Subcutaneous abdominal adipose tissue (tissue), 5 donors: ENCODE measurements at regions not wholly inside any gene's neighbourhood (a gene's known extent, or its start where the extent isn't known, plus 50 kb on each side); places are given as distances from the start of the nearest gene placed in this dataset.

Source experiments
- H3K27ac ChIP-seq: one replicate; pipeline ENCODE4 v1.7.0; 2013; ENCODE audit warnings: low read depth, mild to moderate bottlenecking, inconsistent platforms, low read length, moderate library complexity
- H3K27me3 ChIP-seq, 5 donors: one replicate each; pipeline ENCODE4 v1.7.0; 2013; ENCODE audit warnings: low read length in 5 of 5, inconsistent platforms in 1 of 5; ENCODE audit not compliant: control insufficient read depth in 5 of 5, insufficient read depth in 4 of 5
- H3K36me3 ChIP-seq, 5 donors: one replicate each; pipeline ENCODE4 v1.7.0; 2013; ENCODE audit warnings: low read length in 5 of 5; ENCODE audit not compliant: control insufficient read depth in 5 of 5, insufficient read depth in 5 of 5
- H3K4me1 ChIP-seq, 5 donors: one replicate each; pipeline ENCODE4 v1.7.0; 2013; ENCODE audit warnings: low read length in 5 of 5, mild to moderate bottlenecking in 3 of 5, moderate library complexity in 1 of 5; ENCODE audit not compliant: control insufficient read depth in 5 of 5, insufficient read depth in 5 of 5
- H3K4me3 ChIP-seq, 5 donors: one replicate each; pipeline ENCODE4 v1.7.0; 2013; ENCODE audit warnings: low read length in 5 of 5, low read depth in 1 of 5
- H3K9ac ChIP-seq, 5 donors: one replicate each; pipeline ENCODE4 v1.7.0; 2013; ENCODE audit warnings: low read length in 5 of 5, mild to moderate bottlenecking in 4 of 5, moderate library complexity in 3 of 5
- H3K9me3 ChIP-seq, 5 donors: one replicate each; pipeline ENCODE4 v1.7.0; 2013; ENCODE audit warnings: low read length in 5 of 5; ENCODE audit not compliant: control insufficient read depth in 5 of 5
- donor health status: healthy.
- donor health status: healthy.
- donor health status: healthy.
- donor health status: healthy.
- donor health status: healthy.

DNA sequence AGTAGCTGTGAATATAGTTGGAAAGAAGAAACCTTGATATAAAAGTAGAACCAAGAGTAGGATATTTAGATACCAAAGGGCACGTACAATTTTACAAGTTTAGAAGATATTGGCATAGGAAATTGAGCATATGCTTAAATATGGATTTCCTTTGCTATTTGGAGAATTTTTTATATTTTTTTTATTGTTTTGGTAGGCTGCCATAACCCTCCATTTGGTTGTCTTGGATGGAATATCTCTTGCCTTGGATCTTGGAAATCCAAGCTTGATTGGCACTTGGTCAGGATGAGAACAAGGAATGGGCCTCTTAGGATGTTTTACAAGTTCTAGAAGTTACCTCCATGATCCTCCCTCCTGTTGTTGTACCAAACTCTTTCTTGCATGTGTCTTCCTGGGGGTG lies 297.1 kb downstream of the PRL start:
- no peaks in the 10 kb centered on the region for H3K9me3 ChIP-seq
- no peak overlapping the region for H3K9ac ChIP-seq
- peaks cover 0 to 11% (median 0%) of the 10 kb centered on the region in 5 donors for H3K4me1 ChIP-seq
- no peak overlapping the region for H3K4me3 ChIP-seq
- H3K27ac ChIP-seq = no peak overlapping the region
- H3K36me3 ChIP-seq = no peaks in the 10 kb centered on the region
- H3K27me3 ChIP-seq = no peaks in the 10 kb centered on the region

DNA sequence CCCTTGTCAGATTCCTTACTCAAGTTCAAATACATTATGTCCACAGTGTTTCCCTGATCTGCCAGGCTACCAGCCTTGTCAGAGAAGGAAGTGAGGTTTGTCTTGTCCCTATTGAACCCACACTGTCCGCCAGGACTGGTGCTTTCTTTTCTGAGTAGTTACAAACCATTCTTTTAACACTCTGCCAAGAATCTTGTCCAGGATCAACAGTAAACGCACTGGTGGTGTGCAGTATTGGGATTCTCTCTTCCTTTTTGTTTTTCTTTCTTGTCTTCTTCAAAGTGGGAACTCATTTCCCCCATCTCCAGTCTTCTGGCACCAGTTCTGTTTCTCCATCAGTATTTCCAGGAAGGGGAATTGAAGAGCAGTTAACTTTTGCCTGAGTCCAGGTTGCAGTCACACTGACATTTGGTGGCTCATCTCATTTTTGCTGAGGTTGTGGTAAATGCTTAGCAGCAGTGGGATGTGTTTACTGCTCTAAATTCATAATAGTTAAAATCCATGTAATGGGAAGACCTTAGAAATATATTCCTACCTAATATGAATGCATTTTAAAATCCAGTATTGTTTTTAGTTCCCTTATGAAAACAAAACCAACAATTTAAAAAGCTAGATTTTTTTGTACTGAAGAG lies 295.3 kb downstream of the PRL start:
- Histone ChIP-seq H3K9ac (no peak overlapping the region), H3K9me3 (no peaks in the 10 kb centered on the region), H3K27me3 (no peaks in the 10 kb centered on the region), H3K4me1 (peaks cover 0 to 11% (median 0%) of the 10 kb centered on the region in 5 donors), H3K27ac (no peak overlapping the region), H3K36me3 (no peaks in the 10 kb centered on the region), H3K4me3 (no peak overlapping the region)

DNA sequence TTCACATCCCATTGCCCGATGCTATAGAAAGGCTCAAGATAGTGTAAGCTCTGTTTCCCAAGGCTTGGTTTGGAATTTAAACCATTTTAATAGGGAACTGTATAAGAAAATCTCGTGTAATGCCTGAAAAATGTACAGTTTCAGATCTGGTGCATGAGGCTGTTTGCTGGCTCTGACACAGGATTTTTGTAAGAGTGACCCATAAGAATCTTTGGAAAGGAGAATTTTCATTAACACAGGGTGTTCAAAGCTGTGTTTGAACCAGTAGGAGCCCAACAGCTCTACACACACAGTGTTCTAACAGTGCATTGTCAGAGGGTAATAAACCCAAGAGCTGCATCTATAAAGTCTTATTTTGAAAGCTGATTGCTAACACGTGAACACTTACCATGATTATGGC lies 293.5 kb downstream of the PRL start:
- H3K9me3 ChIP-seq = no peaks in the 10 kb centered on the region
- no peaks in the 10 kb centered on the region for H3K27me3 ChIP-seq
- H3K9ac ChIP-seq = no peak overlapping the region
- H3K4me1 ChIP-seq = peaks cover 0 to 11% (median 0%) of the 10 kb centered on the region in 5 donors
- H3K4me3 ChIP-seq = no peak overlapping the region
- no peaks in the 10 kb centered on the region for H3K36me3 ChIP-seq
- H3K27ac ChIP-seq = no peak overlapping the region

DNA sequence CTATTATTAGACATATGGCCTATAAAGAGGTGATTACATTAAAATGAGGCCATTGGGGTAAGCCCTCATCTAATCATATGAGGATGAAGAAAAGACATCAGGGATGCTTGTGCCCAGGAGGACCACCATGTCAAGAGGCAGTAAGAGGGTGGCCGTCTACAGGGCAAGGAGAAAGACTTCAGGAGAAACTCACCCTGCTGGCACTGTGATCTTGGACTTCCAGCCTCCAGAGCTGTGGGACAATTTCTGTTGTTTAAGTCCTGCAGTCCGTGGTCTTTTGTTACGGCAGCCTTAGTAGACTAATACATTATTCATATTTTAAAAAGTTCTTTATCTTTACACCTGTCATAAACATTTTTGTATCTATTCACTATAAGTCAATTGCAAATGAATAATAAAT lies 290.0 kb downstream of the PRL start:
- Histone ChIP-seq H3K9me3 (no peaks in the 10 kb centered on the region), H3K9ac (no peak overlapping the region), H3K27ac (no peak overlapping the region), H3K4me1 (no peaks in the 10 kb centered on the region), H3K36me3 (no peaks in the 10 kb centered on the region), H3K4me3 (no peak overlapping the region), H3K27me3 (no peaks in the 10 kb centered on the region)

DNA sequence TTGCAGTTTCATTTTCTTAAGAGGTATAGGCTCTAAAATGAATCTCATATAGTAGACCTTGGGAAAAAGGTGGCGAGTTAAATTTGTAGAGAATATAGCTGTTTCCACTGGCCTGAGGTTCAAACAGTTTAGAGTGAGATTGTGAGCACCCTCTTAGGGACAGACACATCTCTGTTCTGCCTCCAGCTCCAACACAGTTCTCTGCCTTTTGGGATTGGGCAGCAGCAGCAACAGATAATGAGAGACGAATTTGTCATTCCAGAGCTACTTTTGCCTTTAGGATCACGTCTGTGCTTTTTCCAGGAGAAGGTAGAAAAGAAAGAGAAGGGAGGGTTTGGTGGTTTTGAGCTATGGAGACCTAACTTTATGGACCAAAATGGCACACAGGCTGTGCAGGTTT lies 289.4 kb downstream of the PRL start:
- no peak overlapping the region for H3K9ac ChIP-seq
- no peaks in the 10 kb centered on the region for H3K36me3 ChIP-seq
- H3K4me3 ChIP-seq = no peak overlapping the region
- no peaks in the 10 kb centered on the region for H3K9me3 ChIP-seq
- H3K4me1 ChIP-seq = no peaks in the 10 kb centered on the region
- no peaks in the 10 kb centered on the region for H3K27me3 ChIP-seq
- no peak overlapping the region for H3K27ac ChIP-seq

DNA sequence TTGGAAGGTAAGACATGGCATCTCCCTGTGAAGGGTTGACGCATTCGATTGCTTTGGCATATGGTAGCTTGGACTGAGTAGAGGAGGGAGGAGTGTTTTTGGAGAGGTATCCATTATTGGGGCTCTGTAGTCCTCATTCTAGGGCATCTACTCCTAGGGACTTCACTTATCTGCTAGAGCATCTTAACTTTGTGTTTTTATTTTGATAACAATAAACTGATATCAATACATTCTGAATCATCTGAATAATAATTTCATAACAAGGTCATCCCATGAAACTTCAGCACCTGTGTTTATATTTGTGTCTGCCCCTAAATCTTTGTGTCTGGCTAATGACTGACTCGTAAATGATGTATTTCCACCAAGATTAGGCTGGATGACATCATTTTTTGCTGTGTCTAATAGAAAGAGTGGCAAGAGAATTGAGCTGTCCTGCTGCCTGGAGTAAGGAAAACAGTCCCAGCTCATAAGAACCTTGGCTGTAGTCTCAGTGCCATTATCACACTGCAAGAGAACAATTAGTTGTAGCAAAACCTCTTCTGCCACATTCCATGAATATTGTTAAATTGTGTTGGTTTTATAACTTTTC lies 288.5 kb downstream of the PRL start:
- no peak overlapping the region for H3K9ac ChIP-seq
- H3K9me3 ChIP-seq = no peaks in the 10 kb centered on the region
- no peaks in the 10 kb centered on the region for H3K27me3 ChIP-seq
- H3K27ac ChIP-seq = no peak overlapping the region
- H3K36me3 ChIP-seq = no peaks in the 10 kb centered on the region
- H3K4me1 ChIP-seq = no peaks in the 10 kb centered on the region
- no peak overlapping the region for H3K4me3 ChIP-seq

DNA sequence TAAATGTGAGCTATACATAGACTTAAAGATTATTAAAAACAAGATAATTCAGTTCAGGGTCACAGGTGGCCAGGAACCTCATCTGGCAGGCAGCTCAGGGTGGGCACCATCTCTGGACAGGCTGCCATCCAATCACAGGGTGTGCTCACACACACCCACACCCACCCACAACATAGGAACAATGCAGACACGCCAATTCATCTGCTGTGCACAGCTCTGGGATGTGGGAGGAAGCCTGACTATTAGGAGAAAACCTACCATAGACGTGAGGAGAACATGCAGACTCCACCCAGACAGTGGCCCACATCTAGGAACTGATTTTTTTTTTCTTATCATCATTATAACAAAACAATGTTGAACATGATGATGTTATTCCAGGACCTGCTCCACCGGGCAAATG lies 286.7 kb downstream of the PRL start:
- no peaks in the 10 kb centered on the region for H3K27me3 ChIP-seq
- no peaks in the 10 kb centered on the region for H3K9me3 ChIP-seq
- no peak overlapping the region for H3K27ac ChIP-seq
- no peak overlapping the region for H3K9ac ChIP-seq
- no peaks in the 10 kb centered on the region for H3K4me1 ChIP-seq
- H3K36me3 ChIP-seq = no peaks in the 10 kb centered on the region
- no peak overlapping the region for H3K4me3 ChIP-seq

DNA sequence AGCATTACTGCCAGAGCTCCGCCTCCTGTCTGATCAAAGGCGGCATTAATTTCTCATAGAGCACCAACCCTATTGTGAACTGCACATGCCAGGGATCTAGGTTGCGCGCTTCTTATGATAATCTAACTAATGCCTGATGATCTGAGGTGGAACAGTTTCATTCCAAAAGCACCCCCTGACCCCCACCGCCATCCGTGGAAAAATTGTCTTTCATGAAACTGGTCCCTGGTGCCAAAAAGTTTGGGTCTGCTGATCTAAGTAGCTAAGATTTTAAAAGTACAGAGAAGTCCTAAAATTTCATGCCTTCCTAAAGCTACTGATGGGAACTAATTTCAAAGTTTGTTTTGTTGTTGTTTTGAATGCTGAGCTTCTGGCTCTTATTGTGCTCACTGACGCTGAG lies 281.6 kb downstream of the PRL start:
- Histone ChIP-seq H3K9me3 (no peaks in the 10 kb centered on the region), H3K27me3 (no peaks in the 10 kb centered on the region), H3K4me3 (no peak overlapping the region), H3K27ac (no peak overlapping the region), H3K4me1 (no peaks in the 10 kb centered on the region), H3K9ac (no peak overlapping the region), H3K36me3 (no peaks in the 10 kb centered on the region)

DNA sequence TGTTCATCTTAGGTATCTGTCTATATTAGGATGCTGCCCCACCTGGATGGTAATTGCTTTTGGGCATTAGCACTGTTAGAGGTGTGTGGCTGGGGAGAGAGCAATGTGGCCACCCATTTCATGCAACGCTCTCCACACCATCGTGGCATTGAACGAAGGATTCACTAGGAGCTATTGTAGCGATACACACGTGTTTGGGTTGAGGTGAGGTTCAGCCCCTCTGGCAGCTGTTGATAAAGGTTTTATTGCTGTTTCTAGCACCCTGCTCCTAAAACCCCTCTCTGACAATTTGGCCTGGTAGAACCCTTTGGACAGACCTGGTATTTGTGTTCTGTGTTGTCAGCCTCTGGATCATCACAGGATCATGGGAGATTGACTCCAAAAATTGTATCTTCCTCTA lies 280.9 kb downstream of the PRL start:
- H3K9me3 ChIP-seq = no peaks in the 10 kb centered on the region

DNA sequence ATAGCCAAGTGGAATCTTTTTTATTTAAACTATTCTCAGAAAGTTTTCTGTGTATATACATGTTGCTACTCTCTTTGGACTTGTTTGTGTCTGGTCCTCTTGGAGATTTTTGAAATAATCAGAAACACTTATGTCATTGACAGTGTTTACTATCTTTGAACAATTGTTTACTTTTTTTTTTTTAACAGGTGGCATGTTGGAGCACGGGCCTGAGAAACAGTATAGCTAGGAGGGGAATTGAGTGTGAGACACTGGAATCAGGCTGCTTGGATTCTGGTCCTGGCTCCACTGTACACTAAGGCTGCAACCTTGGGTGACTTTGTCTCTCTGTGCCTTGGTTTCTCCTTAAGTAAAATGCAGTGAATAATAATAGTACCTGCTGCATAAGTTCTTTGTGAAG lies 279.6 kb downstream of the PRL start:
- Histone ChIP-seq H3K9me3 (peaks cover 0 to 6% (median 5%) of the 10 kb centered on the region in 5 donors), H3K27me3 (no peaks in the 10 kb centered on the region), H3K4me1 (no peaks in the 10 kb centered on the region), H3K36me3 (no peaks in the 10 kb centered on the region), H3K4me3 (no peak overlapping the region), H3K9ac (no peak overlapping the region), H3K27ac (no peak overlapping the region)

More for the DNA sequence above, 280.9 kb downstream of the PRL start:
- H3K27ac ChIP-seq = no peak overlapping the region
- H3K9ac ChIP-seq = no peak overlapping the region
- H3K4me3 ChIP-seq = no peak overlapping the region
- H3K27me3 ChIP-seq = no peaks in the 10 kb centered on the region
- H3K36me3 ChIP-seq = no peaks in the 10 kb centered on the region
- H3K4me1 ChIP-seq = no peaks in the 10 kb centered on the region
